CD4-positive, alpha-beta T cell (primary cell): ENCODE measurements at regions not wholly inside any gene's neighbourhood (a gene's known extent, or its start where the extent isn't known, plus 50 kb on each side); places are given as distances from the start of the nearest gene placed in this dataset.

Source experiments
- ATAC-seq: fragments of 200-7000 bp; cut with Tn5 transposase; one replicate; pipeline ENCODE4 v1.10.0; 2022; ENCODE audit warnings: mild to moderate bottlenecking; ENCODE audit not compliant: poor library complexity
- CTCF ChIA-PET: fragments of 350-600 bp; sonication (Branson Sonifier 250); formaldehyde crosslinking; loops from one replicate; lab custom pipeline; 2021; ENCODE audit warnings: antibody characterized with exemption, inconsistent platforms; lab: Charles Lee
- POLR2A ChIA-PET: fragments of 350-600 bp; sonication (Branson Sonifier 250); formaldehyde crosslinking; loops from one replicate; lab custom pipeline; 2021; ENCODE audit warnings: antibody characterized with exemption, inconsistent platforms; lab: Charles Lee
- DNase-seq, 14 experiments: peaks; one replicate each; pipeline ENCODE4 v3.0.0-alpha.2; 2013 to 2020; ENCODE audit warnings: mixed read lengths in 2 of 14
- H3K27ac ChIP-seq, 2 donors: one replicate each; pipeline versions ENCODE4 v1.5.1 to v1.7.0; 2013; ENCODE audit warnings: low read length in 2 of 2, low read depth in 1 of 2, mild to moderate bottlenecking in 1 of 2
- H3K27me3 ChIP-seq, 2 experiments: 1 replicate in 1 of 2; 2 replicates in 1 of 2; pipeline versions ENCODE4 v1.6.1 to v1.7.0; 2013; ENCODE audit warnings: low read length in 2 of 2, control low read depth in 1 of 2, mild to moderate bottlenecking in 1 of 2, moderate library complexity in 1 of 2; ENCODE audit not compliant: insufficient read depth in 2 of 2, control insufficient read depth in 1 of 2
- H3K36me3 ChIP-seq: one replicate; pipeline ENCODE4 v1.6.1; 2013; ENCODE audit warnings: low read length, control low read depth; ENCODE audit not compliant: insufficient read depth
- H3K4me1 ChIP-seq: one replicate; pipeline ENCODE4 v1.6.1; 2013; ENCODE audit warnings: low read length, control low read depth; ENCODE audit not compliant: insufficient read depth
- H3K4me3 ChIP-seq: one replicate; pipeline ENCODE4 v1.5.1; 2013; ENCODE audit warnings: mild to moderate bottlenecking, low read length, moderate library complexity
- H3K9me3 ChIP-seq, 2 experiments: 1 replicate in 1 of 2; 2 replicates in 1 of 2; pipeline versions ENCODE4 v1.6.1 to v1.7.0; 2013; ENCODE audit warnings: low read length in 2 of 2, mild to moderate bottlenecking in 2 of 2, control low read depth in 1 of 2, moderate library complexity in 1 of 2; ENCODE audit not compliant: control insufficient read depth in 1 of 2, insufficient read depth in 1 of 2
- H3K27ac Mint-ChIP-seq: one replicate; pipeline ENCODE4 v1.8.0; 2020; ENCODE audit warnings: mixed read lengths
- H3K27me3 Mint-ChIP-seq: one replicate; pipeline ENCODE4 v1.8.0; 2021; ENCODE audit warnings: mixed read lengths
- H3K36me3 Mint-ChIP-seq: one replicate; pipeline ENCODE4 v1.8.0; 2021; ENCODE audit warnings: low read depth, mixed read lengths
- H3K4me1 Mint-ChIP-seq: one replicate; pipeline ENCODE4 v1.8.0; 2021; ENCODE audit warnings: low read depth, mixed read lengths
- H3K4me3 Mint-ChIP-seq: one replicate; pipeline ENCODE4 v1.8.0; 2020; ENCODE audit warnings: mild to moderate bottlenecking, mixed read lengths
- H3K9me3 Mint-ChIP-seq: one replicate; pipeline ENCODE4 v1.8.0; 2020; ENCODE audit warnings: mixed read lengths
- CTCF ChIP-seq: fragments of 200-600 bp; IDR thresholded peaks from one replicate; pipeline ENCODE4 v1.8.0; 2022; ENCODE audit warnings: antibody characterized with exemption, mild to moderate bottlenecking
- intact Hi-C, 2 experiments: fragments of 100-400 bp; cut with DNase I in 1 of 2; cut with micrococcal nuclease in 1 of 2; formaldehyde crosslinking; loops; one replicate each; pipeline versions ENCODE4 v1.15.1 to v1.9.0; 2023 to 2025; cut with DNase I, micrococcal nuclease

GRCh38 chr14:98927986-98928385, 344.0 kb downstream of the BCL11B start:
- Mint-ChIP-seq H3K9me3 (no peaks in the 10 kb centered on the region), H3K27me3 (no peaks in the 10 kb centered on the region), H3K27ac (peak overlapping the region; percentile 91), H3K4me3 (no peak overlapping the region), H3K4me1 (peaks cover 82% of the 10 kb centered on the region), H3K36me3 (no peaks in the 10 kb centered on the region)
- intact Hi-C loops = no loop called here
- DNase-seq (no peak), ATAC-seq (no peak)
- Histone ChIP-seq H3K36me3 (no peaks in the 10 kb centered on the region), H3K9me3 (no peaks in the 10 kb centered on the region), H3K27ac (no peak overlapping the region), H3K4me1 (peaks cover 60% of the 10 kb centered on the region), H3K27me3 (no peaks in the 10 kb centered on the region), H3K4me3 (no peak overlapping the region)
- ChIA-PET CTCF (interaction anchor here (0.7 kb wide), 1 partner anchor 87 kb away, joined by 3 read pairs; no protein-coding TSS in a partner anchor), POLR2A (interaction anchor here (0.8 to 0.9 kb wide), 2 partner anchors 236 to 949 kb away, joined by 3 read pairs; no protein-coding TSS in a partner anchor)
- no peak for TF ChIP-seq CTCF

- Histone ChIP-seq H3K9me3 (no peaks in the 10 kb centered on the region), H3K4me3 (no peak overlapping the region), H3K27me3 (no peaks in the 10 kb centered on the region), H3K36me3 (no peaks in the 10 kb centered on the region), H3K4me1 (peaks cover 64% of the 10 kb centered on the region), H3K27ac (no peak overlapping the region)
- no peak for ATAC-seq
- DNase-seq = no peak
- Mint-ChIP-seq H3K27me3 (no peaks in the 10 kb centered on the region), H3K4me3 (no peak overlapping the region), H3K27ac (peak overlapping the region; percentile 73), H3K9me3 (no peaks in the 10 kb centered on the region), H3K36me3 (no peaks in the 10 kb centered on the region), H3K4me1 (peaks cover 86% of the 10 kb centered on the region)
- intact Hi-C loops = no loop called here
- TF ChIP-seq CTCF = no peak
- CTCF ChIA-PET = no interaction called here
- POLR2A ChIA-PET = interaction anchor here (0.7 to 1.3 kb wide), 6 partner anchors 16 to 950 kb away, joined by 3 to 6 read pairs (median 3); no protein-coding TSS in a partner anchor
Measured at GRCh38 chr14:98928418-98928817, 343.6 kb downstream of the BCL11B start.

- POLR2A ChIA-PET = interaction anchor here (1.0 to 3.2 kb wide), 4 partner anchors 18 to 758 kb away, joined by 4 to 29 read pairs (median 10); no protein-coding TSS in a partner anchor
- Mint-ChIP-seq H3K27ac (peak overlapping the region; percentile 87), H3K9me3 (no peaks in the 10 kb centered on the region), H3K36me3 (no peaks in the 10 kb centered on the region), H3K27me3 (no peaks in the 10 kb centered on the region), H3K4me3 (peak overlapping the region; percentile 67), H3K4me1 (peaks cover 98% of the 10 kb centered on the region)
- no peak for TF ChIP-seq CTCF
- Histone ChIP-seq H3K9me3 (no peaks in the 10 kb centered on the region), H3K36me3 (no peaks in the 10 kb centered on the region), H3K27ac (peak overlapping the region; percentile 25 to 52), H3K4me1 (peaks cover 80% of the 10 kb centered on the region), H3K27me3 (no peaks in the 10 kb centered on the region), H3K4me3 (no peak overlapping the region)
- intact Hi-C loops = loop anchor here (5.0 to 10.0 kb wide), 5 partner anchors 46 to 794 kb away; no protein-coding TSS in a partner anchor
- CTCF ChIA-PET = no interaction called here
- DNase-seq (peak in 1 of 14 experiments; percentile 19), ATAC-seq (no peak)
Measured at GRCh38 chr14:98931126-98931525, 340.9 kb downstream of the BCL11B start.
